Right lung (tissue), 2 donors: ENCODE measurements at regions not wholly inside any gene's neighbourhood (a gene's known extent, or its start where the extent isn't known, plus 50 kb on each side); places are given as distances from the start of the nearest gene placed in this dataset.
"Not testable (repeated sequence)": the region's sequence is repeated elsewhere in the genome, so short reads cannot be mapped to it uniquely, and the experiment has no call there.

ENCODE experiments used
- DNase-seq, 2 donors: peaks; one replicate each; pipeline ENCODE4 v3.0.0-alpha.2; 2013

GRCh38 chr15:50857763-50858162, 50.7 kb upstream of the AP4E1 start:
- DNase-seq, result no peak

GRCh38 chr15:50854601-50855490, 53.6 kb upstream of the AP4E1 start:
- DNase-seq, result peak; percentile 11 to 14

- DNase-seq, result no peak
Measured at GRCh38 chr15:50850003-50850402, 58.5 kb upstream of the AP4E1 start.

- no peak for DNase-seq
Measured at GRCh38 chr15:50848349-50848748, 60.1 kb upstream of the AP4E1 start.

GRCh38 chr15:50845181-50845580, 63.3 kb upstream of the AP4E1 start:
- not testable (repeated sequence) for DNase-seq

GRCh38 chr15:50840520-50840919, 68.0 kb upstream of the AP4E1 start:
- DNase-seq, result no peak

- no peak for DNase-seq
Measured at GRCh38 chr15:50837256-50837770, 71.2 kb upstream of the AP4E1 start.

- DNase-seq, result no peak
Measured at GRCh38 chr15:50830477-50831354, 65.2 kb upstream of the SPPL2A start.

GRCh38 chr15:50828610-50829206, 63.2 kb upstream of the SPPL2A start:
- peak in 1 of 2 donors; percentile 23 for DNase-seq

GRCh38 chr15:50825946-50826345, 60.4 kb upstream of the SPPL2A start:
- DNase-seq, result no peak

- DNase-seq, result no peak
Measured at GRCh38 chr15:50824514-50824913, 59.0 kb upstream of the SPPL2A start.

- DNase-seq, result no peak
Measured at GRCh38 chr15:50823281-50823680, 57.8 kb upstream of the SPPL2A start.

- DNase-seq, result no peak
Measured at GRCh38 chr15:50821476-50821875, 56.0 kb upstream of the SPPL2A start.

- DNase-seq, result no peak
Measured at GRCh38 chr15:50820808-50821382, 55.4 kb upstream of the SPPL2A start.

GRCh38 chr15:50819344-50819743, 53.8 kb upstream of the SPPL2A start:
- no peak for DNase-seq

GRCh38 chr15:50815958-50816590, 50.6 kb upstream of the SPPL2A start:
- DNase-seq, result no peak
